ENCODE measurements at regions not wholly inside any gene's neighbourhood (a gene's known extent, or its start where the extent isn't known, plus 50 kb on each side); places are given as distances from the start of the nearest gene placed in this dataset.

DNA sequence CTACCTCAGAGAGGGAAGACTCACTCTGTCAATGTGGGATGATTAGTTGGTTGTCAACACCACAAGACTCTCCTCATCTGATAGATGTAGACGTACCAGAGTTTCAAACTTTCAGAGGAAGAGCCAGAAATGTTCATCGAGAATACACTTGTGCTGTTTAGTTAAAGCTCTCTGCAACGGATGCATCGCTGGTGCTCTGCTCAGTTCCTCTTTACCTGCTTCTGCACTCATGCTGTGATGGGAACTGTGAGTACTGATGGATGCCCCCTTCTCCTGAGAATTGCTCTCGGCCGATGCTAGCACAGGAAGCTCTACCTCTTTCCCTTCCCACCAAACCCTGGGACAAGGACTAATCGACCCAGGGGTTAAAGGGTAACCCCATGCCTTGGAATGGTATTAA, 51.8 kb upstream of the CCDC54 start:
- no peak for DNase-seq
